Endothelial cell of umbilical vein (primary cell): ENCODE measurements at regions not wholly inside any gene's neighbourhood (a gene's known extent, or its start where the extent isn't known, plus 50 kb on each side); places are given as distances from the start of the nearest gene placed in this dataset.

Experiments used
- BruUV-seq: library from RNA; stranded (reverse); fragments of 400-500 nt; replicated peaks from 2 replicates; lab custom pipeline; 2021; lab: Mats Ljungman, UMichigan
- CTCF ChIA-PET: fragments of 300-600, 350-600 bp; sonication (Branson Sonifier 250); formaldehyde crosslinking; loops from one replicate; lab custom pipeline; 2021; ENCODE audit warnings: antibody characterized with exemption, inconsistent platforms; lab: Charles Lee
- POLR2A ChIA-PET: fragments of 300-600, 350-600 bp; sonication (Branson Sonifier 250); formaldehyde crosslinking; loops from one replicate; lab custom pipeline; 2021; ENCODE audit warnings: antibody characterized with exemption, inconsistent platforms; lab: Charles Lee
- DNase-seq: peaks from one replicate; pipeline ENCODE4 v3.0.0-alpha.2; 2011; ENCODE audit warnings: low read depth, low spot score
- FAIRE-seq: peaks from 2 replicates; lab custom pipeline; 2011; peaks lifted over from hg19 to GRCh38; lab: Jason Lieb, UNC
- H2AFZ ChIP-seq: 2 replicates; pipeline ENCODE4 v1.6.0; 2012; ENCODE audit warnings: low read depth, low read length, control low read depth, inconsistent platforms
- H3K27ac ChIP-seq: 2 replicates; pipeline ENCODE4 v1.5.1; 2011; ENCODE audit warnings: low read depth, mild to moderate bottlenecking, control low read depth, low read length, moderate library complexity; ENCODE audit not compliant: insufficient read depth
- H3K27me3 ChIP-seq, 2 experiments: 2 replicates each; pipeline versions ENCODE4 v1.6.0 to v1.6.1; 2011; ENCODE audit warnings: low read length in 2 of 2, mixed read lengths in 1 of 2; ENCODE audit not compliant: control insufficient read depth in 2 of 2, insufficient read depth in 2 of 2
- H3K36me3 ChIP-seq, 2 experiments: 2 replicates in 1 of 2; 3 replicates in 1 of 2; pipeline ENCODE4 v1.5.1; 2011; ENCODE audit warnings: low read length in 2 of 2, mild to moderate bottlenecking in 1 of 2, moderate library complexity in 1 of 2; ENCODE audit not compliant: control insufficient read depth in 2 of 2, insufficient read depth in 2 of 2; ENCODE audit errors: extremely low read depth in 1 of 2
- H3K4me1 ChIP-seq: 3 replicates; pipeline ENCODE4 v1.5.1; 2011; ENCODE audit warnings: mild to moderate bottlenecking, low read length; ENCODE audit not compliant: control insufficient read depth, insufficient read depth; ENCODE audit errors: extremely low read depth
- H3K4me2 ChIP-seq: 2 replicates; pipeline ENCODE4 v1.6.1; 2011; ENCODE audit warnings: low read length, control low read depth, mixed read lengths; ENCODE audit not compliant: insufficient read depth
- H3K4me3 ChIP-seq, 3 experiments: fragments of 200-600 bp in 1 of 3; sonication (generic), shearing (Covaris generic) in 1 of 3; replicated peaks in 1 of 3; 2 replicates each; pipeline ENCODE4 v1.5.1; 2011 to 2016; ENCODE audit warnings: control low read depth in 3 of 3, low read length in 3 of 3, mild to moderate bottlenecking in 2 of 3, inconsistent platforms in 1 of 3, low read depth in 1 of 3, moderate library complexity in 1 of 3; ENCODE audit not compliant: insufficient read depth in 1 of 3
- H3K79me2 ChIP-seq: 2 replicates; pipeline ENCODE4 v1.6.0; 2012; ENCODE audit warnings: low read length, inconsistent platforms; ENCODE audit not compliant: control insufficient read depth, insufficient read depth
- H3K9ac ChIP-seq: replicated peaks from 2 replicates; pipeline ENCODE3; 2011; ENCODE audit warnings: low read length, control low read depth; ENCODE audit not compliant: insufficient read depth; ENCODE audit errors: extremely low read depth
- H3K9me1 ChIP-seq: replicated peaks from 3 replicates; pipeline ENCODE4 v1.6.0; 2011; ENCODE audit warnings: mild to moderate bottlenecking, low read length; ENCODE audit not compliant: control insufficient read depth, insufficient read depth; ENCODE audit errors: extremely low read depth
- H3K9me3 ChIP-seq: replicated peaks from 2 replicates; pipeline ENCODE4 v1.5.1; 2012; ENCODE audit warnings: low read length, inconsistent platforms; ENCODE audit not compliant: control insufficient read depth, insufficient read depth
- H4K20me1 ChIP-seq: replicated peaks from 2 replicates; pipeline ENCODE3; 2011; ENCODE audit warnings: mild to moderate bottlenecking, low read length; ENCODE audit not compliant: control insufficient read depth, insufficient read depth; ENCODE audit errors: extremely low read depth
- CTCF ChIP-seq, 2 donors: IDR thresholded peaks; 1 replicate in 1 of 2; 2 replicates in 1 of 2; pipeline ENCODE4 v1.5.1; 2011; ENCODE audit warnings: low read length in 2 of 2, mild to moderate bottlenecking in 2 of 2, moderate library complexity in 2 of 2, control low read depth in 1 of 2, inconsistent platforms in 1 of 2, low read depth in 1 of 2; ENCODE audit not compliant: insufficient read depth in 1 of 2; ENCODE audit errors: extremely low read depth in 1 of 2
- EZH2 ChIP-seq: IDR thresholded peaks from 2 replicates; pipeline ENCODE4 v1.6.1; 2012; ENCODE audit warnings: borderline replicate concordance, low read depth, mild to moderate bottlenecking, moderate library complexity, low read length, inconsistent platforms; ENCODE audit not compliant: severe bottlenecking
- FOS ChIP-seq: IDR thresholded peaks from 2 replicates; pipeline ENCODE4 v1.6.1; 2011; ENCODE audit warnings: mild to moderate bottlenecking, low read length, moderate library complexity, borderline replicate concordance; ENCODE audit not compliant: insufficient read depth
- GATA2 ChIP-seq: IDR thresholded peaks from 2 replicates; pipeline ENCODE4 v1.7.0; 2011; ENCODE audit warnings: low read depth, mild to moderate bottlenecking, moderate library complexity, mixed read lengths, low read length; ENCODE audit not compliant: insufficient read length, insufficient read depth
- JUN ChIP-seq: IDR thresholded peaks from 2 replicates; pipeline ENCODE4 v1.6.1; 2011; ENCODE audit warnings: borderline replicate concordance, low read depth; ENCODE audit not compliant: insufficient read length, insufficient read depth
- MAX ChIP-seq: IDR thresholded peaks from 2 replicates; pipeline ENCODE4 v1.6.1; 2011; ENCODE audit not compliant: insufficient read depth, insufficient read length
- MYC ChIP-seq: IDR thresholded peaks from one replicate; pipeline ENCODE4 v1.6.1; 2011; ENCODE audit warnings: mild to moderate bottlenecking, low read depth, low read length
- POLR2A ChIP-seq: IDR thresholded peaks from 2 replicates; pipeline ENCODE4 v1.6.1; 2012; ENCODE audit warnings: low read depth, mild to moderate bottlenecking, control low read depth, low read length
- POLR2AphosphoS5 ChIP-seq: IDR thresholded peaks from 2 replicates; pipeline ENCODE4 v1.6.1; 2012; ENCODE audit warnings: low read depth, mild to moderate bottlenecking, control low read depth, low read length, moderate library complexity; ENCODE audit not compliant: insufficient read depth
- dilution Hi-C: fragments of 300-500 bp; cut with MboI; formaldehyde crosslinking; loops from one replicate; pipeline ENCODE4 v1.15.0; 2019; ENCODE audit warnings: low sequenced_read_pairs; ENCODE audit not compliant: extremely low pct_ligation_motif_present
- intact Hi-C: fragments of 100-400 bp; cut with micrococcal nuclease; formaldehyde crosslinking; loops from one replicate; pipeline ENCODE4 v1.10.0; 2022

GRCh38 chr11:36791957-36792356 lies 193.9 kb upstream of the RAG2 start:
- H3K9me3 ChIP-seq = no peaks in the 10 kb centered on the region
- H3K27ac ChIP-seq = no peak overlapping the region
- no TSS peak for BruUV-seq
- intact Hi-C loops = no loop called here
- dilution Hi-C loops = no loop called here
- H3K4me3 ChIP-seq = no peak overlapping the region
- no peaks in the 10 kb centered on the region for H4K20me1 ChIP-seq
- TF ChIP-seq FOS (no peak), CTCF (IDR thresholded peaks at IDR 0.05; ENCODE audit: extremely low read depth in 1 of 2, insufficient read depth in 1 of 2, low read depth in 1 of 2, low read length in 2 of 2) (no peak), POLR2A (no peak), JUN (no peak), MAX (no peak), EZH2 (no peak), POLR2AphosphoS5 (no peak), GATA2 (no peak), MYC (no peak)
- DNase-seq = no peak
- no peak overlapping the region for H2AFZ ChIP-seq
- H3K4me1 ChIP-seq = no peaks in the 10 kb centered on the region
- H3K9me1 ChIP-seq = no peaks in the 10 kb centered on the region
- FAIRE-seq = no peak
- H3K79me2 ChIP-seq = no peaks in the 10 kb centered on the region
- ChIA-PET CTCF (no interaction called here), POLR2A (no interaction called here)
- no peaks in the 10 kb centered on the region for H3K36me3 ChIP-seq
- no peak overlapping the region for H3K9ac ChIP-seq
- H3K27me3 ChIP-seq = no peaks in the 10 kb centered on the region
- H3K4me2 ChIP-seq = no peak overlapping the region
